ENCODE measurements at regions not wholly inside any gene's neighbourhood (a gene's known extent, or its start where the extent isn't known, plus 50 kb on each side); places are given as distances from the start of the nearest gene placed in this dataset.
"Not testable (repeated sequence)": the region's sequence is repeated elsewhere in the genome, so short reads cannot be mapped to it uniquely, and the experiment has no call there.

DNA sequence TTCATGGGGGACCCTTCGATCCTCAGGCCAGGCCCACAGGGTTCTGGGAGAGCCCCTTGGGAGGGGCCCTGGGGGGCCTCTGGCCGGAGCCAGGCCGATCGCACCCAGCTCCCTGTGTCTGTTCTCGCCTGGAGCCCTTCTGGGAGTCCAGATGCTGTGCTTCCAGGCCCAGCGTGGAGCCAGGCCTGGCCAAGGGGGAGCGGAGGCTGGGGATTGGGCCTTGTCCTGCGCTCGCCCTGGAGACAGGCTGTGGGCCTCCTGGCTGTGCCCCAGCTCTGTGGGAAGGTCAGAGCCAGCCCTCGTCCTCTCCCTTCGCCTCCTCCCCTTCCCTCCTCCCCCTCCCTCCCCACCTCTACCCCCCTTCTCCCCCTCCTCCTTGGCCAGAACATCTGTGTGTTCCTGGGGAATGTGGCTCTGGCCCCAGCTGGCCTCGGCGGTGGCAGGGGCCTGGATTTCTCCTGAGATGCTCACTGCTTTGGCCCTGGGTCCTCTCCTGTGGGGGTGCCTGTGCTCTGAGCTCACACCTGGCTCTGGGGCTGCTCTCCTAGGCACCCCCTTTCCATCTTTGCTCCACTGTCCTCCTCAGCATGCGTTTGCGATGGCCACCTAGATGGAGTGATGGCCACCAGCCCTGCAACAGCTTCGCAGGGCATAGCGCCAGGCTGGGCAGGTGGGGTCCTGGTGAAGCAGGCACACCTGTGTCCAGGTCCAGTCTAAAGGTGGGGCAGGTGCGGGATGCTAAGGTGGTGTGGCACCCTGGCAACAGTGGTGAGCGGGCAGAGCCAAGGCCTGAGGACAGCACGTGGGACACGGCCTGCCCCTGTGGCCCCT is 90.6 kb upstream of the CIBAR2 start:
- no peak for DNase-seq (ENCODE audit: low read depth in 2 of 2)

DNA sequence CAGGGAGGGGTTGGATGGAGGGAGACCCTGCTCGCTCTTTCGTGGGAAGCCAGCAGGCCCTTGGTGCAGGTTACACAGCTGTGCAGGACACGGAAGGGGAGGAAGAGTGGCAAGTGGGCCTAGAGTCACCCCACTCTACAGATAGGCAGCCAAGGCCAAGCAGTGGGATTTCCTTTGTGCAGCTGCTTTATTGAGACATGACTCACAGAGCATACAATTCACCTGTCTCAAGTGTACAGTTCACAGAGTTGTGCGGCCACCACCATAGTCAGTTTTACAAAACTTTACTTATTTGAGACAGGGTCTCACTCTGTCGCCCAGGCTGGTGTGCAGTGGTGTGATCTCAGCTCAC is 91.2 kb upstream of the CIBAR2 start:
- no peak for DNase-seq (ENCODE audit: low read depth in 2 of 2)

DNA sequence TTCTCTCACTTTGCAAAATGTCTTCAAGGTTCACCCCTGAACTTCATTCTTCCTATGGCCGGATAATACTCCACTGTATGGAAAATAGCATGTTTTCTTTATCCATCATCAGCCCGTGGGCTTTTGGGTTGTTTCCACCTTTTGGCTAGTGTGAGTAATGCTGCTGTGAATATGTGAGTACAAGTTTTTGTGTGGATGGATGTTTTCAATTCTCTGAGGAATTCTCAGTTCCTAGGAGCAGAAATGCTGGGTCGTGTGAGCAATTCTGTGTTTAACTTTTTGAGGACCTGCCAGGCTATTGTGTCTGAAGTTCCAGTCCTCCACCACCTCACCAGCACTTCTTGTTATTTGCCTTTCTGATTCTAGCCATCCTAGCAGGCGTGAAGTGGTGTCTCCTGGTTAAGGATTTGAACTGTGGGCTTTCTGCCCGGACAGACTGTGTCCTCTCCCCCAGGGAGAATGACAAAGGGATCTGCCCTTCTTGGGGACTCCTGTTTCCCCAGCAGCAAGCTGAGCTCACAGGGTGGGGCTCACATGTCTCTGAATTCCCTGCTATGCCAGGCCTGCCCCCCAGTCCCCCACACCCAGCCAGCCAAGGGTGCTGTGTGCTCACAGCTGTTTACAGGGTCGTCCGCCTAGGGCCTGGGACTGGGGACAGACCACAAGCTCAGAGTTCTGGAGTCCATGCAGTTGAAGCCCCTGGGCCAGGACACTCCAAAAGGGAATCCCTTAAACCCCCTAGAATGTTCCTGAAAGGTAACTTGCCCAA is 92.2 kb upstream of the CIBAR2 start:
- DNase-seq (ENCODE audit: low read depth in 2 of 2), result no peak

DNA sequence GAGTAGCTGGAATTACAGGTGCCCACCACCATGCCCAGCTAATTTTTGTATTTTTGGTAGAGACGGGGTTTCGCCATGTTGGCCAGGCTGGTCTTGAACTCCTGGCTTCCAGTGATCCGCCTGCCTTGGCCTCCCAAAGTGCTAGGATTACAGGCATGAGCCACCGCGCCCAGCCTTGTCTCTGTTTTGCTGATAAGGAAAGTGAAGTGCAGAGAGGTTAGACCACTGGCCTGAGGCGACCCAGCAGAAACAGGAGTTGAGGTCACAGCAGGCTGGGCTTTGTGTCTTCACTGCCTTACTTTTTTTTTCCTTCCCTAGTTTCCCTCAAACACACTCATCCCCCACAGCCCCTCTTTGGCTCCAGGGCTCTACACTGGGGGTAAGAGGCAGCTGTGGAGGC is 93.0 kb upstream of the CIBAR2 start:
- DNase-seq (ENCODE audit: low read depth in 2 of 2), result not testable (repeated sequence)

DNA sequence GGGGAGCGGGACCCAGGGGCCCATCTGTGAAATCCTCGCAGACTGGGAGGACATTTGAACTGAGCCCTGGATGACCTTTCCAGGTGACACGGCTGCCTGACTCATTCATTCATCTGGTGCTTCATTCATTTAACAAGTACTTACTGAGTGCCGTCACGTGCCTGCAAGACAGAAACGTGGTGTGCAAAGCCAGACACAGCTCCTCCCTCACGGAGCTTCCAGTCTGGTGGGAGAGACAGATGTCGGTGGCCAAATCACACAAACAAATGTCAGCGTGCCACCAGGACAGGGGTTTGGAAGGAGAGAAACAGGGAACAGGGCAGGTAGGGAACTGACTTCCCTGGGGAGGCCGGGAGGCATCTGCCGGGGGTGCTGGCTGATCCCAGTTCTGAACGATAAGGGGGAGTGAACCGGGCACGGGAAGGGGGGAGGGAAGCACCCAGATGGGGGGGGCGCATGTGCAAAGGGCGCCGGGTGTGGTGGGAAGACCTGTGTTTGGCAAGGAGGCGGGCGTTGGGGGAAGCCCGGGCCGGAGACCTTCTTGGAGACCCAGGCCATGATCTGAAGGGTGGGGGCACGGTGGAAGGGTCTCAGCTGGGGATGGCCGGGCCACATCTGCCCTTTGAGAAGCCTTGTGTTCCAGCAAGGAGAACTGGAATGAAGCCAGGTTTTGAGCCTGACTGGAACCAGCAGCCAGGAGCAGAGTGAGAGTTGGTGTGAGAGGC is 93.6 kb upstream of the CIBAR2 start:
- DNase-seq (ENCODE audit: low read depth in 2 of 2), result no peak

DNA sequence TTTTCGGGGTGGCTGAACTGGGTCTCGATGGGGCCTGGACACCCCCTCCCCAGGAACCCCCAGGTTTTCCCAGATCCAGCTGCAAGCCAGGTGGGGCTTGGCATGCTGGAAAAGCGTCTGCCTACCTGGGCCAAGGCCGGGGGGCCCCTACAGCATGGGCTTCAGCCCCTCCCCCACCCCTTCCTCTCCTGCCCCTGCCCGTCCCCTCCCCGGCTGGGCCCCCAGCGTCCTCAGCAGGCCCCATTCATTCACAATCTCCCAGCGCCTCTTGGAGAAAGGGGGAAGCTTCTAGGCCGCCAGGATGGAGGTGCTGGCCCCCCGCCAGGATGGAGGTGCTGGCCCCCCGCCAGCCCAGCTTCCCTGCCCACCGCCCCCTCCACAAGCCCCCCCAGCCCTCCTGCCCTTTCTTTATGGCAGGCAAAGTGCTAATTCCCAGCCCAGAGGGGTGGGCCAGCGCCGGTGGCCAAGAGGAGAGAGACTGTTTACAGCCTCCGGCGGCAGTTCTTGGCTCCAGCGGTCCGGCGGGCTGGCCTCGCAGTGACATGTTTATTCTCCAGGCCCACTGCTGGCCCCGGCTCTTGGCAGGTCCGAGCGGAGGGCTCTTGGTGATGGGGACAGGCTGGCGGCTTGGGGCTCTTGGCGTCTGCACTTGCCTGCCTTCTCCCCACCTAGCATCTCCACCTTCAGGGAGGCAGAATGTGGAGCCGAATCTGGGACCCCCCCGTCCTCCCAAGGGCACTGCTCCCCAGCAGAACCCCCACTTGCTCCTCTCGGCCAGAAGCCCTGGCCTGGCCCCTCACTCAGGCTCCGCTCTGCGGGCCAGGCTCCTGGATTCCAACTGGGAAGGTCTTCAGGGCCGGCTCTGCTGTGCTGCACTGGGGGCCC is 94.4 kb upstream of the CIBAR2 start:
- no peak for DNase-seq (ENCODE audit: low read depth in 2 of 2)

DNA sequence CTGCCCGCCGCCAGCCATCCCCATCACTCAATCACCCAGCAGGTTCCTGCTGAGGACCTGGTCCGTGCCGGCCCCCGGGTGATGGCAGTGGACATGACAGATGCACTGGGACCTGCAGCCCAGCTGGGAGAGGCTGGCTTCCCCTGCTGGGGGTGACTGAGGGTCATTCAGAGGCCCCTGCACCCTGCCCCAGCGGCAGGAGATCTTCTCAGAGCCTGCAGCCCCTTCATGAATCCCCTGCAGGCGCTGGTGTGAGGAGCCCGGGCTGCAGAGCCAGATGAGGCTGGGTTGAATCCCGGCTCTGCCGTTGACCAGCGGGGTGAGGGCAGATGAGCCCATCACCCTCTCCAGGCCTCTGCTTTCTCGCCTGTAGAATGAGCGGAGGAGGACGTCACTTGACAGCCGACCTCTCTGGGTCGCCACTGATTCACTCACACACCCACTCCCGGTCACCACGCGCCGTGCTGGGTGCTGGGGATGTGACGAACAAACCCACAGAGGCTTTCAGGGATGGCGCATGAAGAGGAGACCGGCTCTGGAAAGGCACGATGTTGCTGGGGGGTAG is 95.2 kb upstream of the CIBAR2 start:
- DNase-seq (ENCODE audit: low read depth in 2 of 2), result no peak

DNA sequence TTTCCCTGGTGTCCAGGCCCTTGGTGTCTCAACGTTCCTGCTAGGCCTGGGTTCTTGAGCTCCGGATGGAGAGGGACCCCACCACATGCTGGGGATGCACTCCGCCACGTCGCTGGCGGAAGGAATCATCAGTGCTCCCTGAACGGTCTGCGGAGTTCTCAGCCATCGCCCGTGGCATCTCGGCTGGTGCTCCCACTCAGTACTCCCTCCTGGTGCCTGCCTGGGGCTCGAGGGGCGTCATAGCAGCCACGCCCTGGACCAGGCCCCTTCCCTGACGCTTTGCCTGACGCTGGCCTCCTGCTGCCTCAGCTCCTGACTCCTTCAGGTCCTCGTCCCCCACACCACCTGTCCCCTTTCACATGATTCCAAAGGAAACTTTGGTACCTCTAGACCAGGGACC is 95.9 kb upstream of the CIBAR2 start:
- no peak for DNase-seq (ENCODE audit: low read depth in 2 of 2)

DNA sequence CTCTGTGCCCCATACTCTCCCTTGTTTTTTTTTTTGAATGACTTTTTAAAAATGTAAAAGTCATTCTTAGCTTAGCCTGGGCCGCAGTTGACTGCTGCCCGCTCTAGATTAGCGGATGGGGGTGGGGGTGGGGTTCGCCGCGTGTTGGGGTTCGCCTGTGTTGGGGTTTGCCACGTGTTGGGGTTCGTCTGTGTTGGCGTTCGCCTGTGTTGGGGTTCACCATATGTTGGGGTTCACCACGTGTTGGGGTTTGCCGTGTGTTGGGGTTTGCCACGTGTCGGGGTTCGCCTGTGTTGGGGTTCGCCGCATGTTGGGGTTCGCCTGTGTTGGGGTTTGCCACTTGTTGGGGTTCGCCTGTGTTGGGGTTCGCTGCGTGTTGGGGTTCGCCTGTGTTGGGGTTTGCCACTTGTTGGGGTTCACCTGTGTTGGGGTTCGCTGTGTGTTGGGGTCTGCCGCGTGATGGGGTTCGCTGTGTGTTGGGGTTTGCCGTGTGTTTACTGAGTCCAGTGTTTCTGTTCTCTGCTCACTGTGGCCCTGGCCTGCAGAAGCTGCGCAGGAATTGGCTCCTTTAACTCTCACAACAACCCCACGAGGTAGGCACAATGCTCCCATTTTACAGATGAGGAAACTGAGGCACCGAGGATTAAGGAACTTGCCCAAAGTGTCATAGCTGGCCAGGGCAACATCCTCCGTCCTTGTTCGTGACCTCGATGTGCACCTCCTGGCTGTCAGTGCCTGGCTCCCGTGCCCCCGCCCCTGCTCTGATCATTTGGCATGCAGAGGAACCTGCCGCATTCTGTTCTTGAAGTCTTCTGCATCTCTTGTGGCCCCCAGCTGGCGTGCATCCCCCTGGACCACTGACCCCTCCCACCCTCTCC is 96.6 kb upstream of the CIBAR2 start:
- no peak for DNase-seq (ENCODE audit: low read depth in 2 of 2)

DNA sequence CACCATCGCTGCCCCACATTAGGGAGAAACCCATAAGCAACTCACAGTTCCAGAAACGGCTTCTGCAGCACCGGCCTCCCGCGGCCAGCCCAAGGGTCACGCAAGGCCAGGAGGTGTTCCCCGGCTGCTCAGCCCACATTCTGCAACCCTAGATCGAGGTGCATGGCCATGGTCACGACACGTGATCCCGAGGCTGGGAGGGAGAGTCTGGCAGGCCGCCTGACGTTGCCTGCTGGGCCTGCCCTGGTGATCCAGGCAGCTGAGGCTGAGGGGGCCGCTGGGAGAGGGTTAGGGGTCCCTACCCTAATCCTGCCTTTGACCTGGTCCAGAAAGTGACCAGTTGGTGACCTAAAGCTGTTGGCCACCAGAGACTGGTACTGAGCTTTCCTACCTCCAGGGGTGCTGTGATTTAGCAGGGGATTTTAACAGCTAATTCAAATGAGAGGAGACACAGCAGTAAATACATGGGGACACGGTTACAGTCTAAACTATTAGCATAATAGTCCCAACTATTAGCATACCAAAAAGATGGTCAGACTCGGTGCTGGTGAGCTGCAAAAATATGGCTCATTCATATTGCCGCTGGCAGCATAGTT is 97.4 kb upstream of the CIBAR2 start:
- no peak for DNase-seq (ENCODE audit: low read depth in 2 of 2)

DNA sequence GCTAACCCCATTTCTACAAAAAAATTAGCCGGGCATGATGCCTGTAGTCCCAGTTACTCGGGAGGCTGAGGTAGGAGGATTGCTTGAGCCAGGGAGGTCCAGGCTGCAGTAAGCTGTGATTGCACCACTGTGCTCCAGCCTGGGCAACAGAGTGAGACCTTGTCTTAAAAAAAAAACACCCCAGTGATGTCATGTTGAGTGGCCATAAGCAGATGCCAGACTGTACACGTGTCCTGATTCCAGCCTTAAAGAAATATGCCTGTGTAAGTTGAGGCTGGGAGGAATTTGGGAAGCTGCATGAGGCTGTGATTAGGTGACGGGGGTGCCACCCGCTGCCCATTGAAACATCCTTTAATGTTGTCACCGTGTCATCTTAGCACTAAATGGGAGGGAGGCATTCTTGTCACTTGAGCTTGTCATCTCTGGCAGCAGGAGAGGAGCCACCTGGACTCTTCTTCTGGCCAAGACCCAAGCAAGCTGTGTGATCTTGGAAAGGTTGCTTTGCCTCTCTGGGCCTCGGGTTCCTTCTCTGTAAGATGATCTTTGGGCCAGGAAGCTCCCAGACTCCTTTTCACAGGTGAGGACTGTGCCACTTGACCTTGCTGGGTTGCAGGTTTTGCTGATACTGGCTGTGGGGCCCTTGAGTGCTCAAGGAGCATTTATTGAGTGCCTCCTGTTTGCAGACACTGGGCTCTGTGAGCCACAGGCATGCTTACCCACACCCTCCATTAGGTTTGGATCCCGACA is 98.3 kb upstream of the CIBAR2 start:
- no peak for DNase-seq (ENCODE audit: low read depth in 2 of 2)

DNA sequence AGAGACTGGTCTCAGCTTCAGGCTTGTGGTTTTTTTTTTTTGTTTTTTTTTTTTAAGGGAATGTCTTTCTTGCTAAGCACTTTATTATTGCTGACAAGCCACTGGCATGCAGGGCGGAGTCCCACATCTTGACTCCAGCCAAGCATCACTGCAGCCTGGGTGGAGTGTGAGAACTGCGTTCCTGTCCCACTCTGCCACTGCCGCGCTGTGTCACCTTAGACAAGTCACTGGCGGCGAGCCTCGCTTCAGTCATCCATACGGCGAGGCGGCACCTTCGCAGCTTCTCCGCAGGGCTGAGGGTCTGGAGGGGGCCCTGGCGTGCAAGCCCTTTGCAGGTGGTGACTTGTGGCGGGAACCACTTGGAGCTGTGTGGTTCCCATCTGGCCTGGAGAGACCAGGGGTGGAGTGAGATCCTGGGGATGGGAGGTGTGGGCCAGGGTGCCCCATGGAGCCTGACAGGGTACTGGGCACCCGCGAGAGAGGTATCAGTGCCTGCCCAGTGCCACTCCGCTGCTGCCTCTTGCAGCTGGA is 99.1 kb upstream of the CIBAR2 start:
- DNase-seq (ENCODE audit: low read depth in 2 of 2), result no peak

DNA sequence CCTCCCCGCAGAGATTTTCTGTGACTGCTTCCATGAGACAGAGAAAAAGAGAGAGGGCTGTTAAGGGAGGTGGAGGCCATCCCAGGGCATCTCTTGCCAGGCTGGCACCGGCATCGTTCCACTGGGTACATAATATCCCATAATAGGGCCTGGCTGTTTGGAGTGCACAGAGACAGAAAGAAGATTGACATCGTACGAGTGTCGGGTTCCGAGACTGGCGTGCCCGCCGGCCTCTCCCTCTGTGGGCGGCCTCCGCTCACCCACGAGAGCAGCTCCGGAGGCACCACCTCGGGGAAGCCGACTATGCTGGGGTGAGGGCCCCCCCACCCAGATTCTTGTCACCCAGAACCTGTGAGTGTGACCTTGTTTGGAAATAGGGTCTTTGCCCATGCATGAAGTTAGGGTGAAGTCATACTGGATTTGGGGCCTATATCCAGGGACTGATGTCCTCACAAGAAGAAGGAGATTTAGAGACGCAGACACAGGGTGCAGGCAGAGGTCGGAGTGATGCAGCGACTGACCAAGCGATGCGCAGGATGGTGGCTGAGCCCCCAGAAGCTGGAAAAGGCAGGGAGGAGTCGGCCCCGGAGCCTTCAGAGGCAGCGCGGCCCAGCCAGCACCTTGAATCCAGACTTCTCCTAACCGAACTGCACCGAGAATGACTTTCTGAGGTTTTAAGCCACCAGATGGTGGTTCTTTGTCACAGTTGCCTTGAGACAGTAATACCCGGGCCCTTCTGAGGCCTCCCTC is 101.8 kb upstream of the CIBAR2 start:
- DNase-seq (ENCODE audit: low read depth in 2 of 2), result no peak

DNA sequence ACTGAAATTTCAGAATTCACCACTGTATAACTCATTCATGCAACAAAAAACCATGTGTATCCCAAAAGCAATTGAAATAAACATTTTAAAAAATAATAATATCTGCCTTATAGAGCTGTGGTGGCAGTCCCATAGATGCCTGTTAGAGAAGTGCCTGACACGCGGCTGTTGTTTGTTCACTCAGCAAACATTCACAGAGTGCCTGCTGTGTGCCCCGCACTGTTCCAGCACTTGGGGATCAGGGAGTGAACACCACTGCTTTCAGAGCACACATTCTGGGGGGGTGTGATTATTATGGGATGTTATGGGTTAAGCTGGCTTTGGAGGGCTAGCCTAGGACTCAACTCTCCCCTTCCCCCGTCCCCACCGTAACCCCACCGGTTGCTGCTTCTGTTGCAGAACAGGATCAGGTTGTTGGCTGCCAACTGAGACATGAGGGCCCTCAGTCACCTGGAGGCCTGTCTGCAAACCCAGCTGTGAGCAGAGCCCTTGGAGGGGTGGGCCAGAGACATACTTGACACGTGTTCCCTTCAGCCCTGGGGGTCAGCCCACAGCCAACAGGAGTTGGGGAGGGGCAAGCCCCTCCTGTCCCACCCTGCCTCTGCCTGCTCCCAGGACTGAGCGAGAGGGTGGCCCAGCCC is 103.3 kb upstream of the CIBAR2 start:
- no peak for DNase-seq (ENCODE audit: low read depth in 2 of 2)

DNA sequence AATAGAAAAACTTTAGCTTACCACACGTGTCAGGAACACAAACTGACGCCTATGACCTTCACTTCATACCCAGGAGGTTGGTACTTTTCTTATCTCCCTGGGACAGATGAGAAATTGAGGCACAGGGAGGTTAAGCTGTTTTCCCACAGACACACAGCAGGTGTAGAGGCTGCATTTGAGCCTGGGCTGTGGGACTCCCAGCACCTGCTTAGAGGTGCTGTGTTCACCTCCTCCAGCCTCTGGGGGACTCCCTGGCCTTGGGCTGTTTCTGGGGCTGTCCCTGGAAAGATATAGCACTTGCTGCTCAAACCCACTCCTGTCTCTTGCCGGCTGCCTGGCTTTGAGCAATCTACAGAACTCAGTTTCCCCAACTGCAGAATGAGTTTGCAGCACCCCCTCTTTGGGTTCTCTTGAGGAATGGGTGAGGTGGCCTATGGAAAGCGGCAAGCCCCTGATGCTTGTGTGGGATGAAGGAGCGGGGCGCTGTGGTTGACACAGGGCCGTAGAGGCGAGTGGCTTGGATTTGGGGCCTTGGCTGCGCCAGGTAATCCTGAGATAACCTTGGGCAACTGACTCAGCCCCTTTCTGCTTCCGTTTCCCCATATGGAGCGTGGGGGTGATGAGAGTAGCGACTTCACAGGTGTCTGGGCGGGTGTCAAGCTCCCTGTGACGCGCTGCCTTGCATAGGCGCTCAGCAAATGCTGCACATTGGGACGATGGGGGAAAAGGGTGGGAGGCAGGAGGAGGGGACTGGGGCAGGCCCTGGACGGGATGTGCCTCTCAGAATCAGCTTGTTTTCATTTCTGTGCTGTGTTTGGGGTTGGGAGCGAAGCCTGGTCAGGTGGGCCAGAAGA is 104.5 kb upstream of the CIBAR2 start:
- DNase-seq (ENCODE audit: low read depth in 2 of 2), result no peak

DNA sequence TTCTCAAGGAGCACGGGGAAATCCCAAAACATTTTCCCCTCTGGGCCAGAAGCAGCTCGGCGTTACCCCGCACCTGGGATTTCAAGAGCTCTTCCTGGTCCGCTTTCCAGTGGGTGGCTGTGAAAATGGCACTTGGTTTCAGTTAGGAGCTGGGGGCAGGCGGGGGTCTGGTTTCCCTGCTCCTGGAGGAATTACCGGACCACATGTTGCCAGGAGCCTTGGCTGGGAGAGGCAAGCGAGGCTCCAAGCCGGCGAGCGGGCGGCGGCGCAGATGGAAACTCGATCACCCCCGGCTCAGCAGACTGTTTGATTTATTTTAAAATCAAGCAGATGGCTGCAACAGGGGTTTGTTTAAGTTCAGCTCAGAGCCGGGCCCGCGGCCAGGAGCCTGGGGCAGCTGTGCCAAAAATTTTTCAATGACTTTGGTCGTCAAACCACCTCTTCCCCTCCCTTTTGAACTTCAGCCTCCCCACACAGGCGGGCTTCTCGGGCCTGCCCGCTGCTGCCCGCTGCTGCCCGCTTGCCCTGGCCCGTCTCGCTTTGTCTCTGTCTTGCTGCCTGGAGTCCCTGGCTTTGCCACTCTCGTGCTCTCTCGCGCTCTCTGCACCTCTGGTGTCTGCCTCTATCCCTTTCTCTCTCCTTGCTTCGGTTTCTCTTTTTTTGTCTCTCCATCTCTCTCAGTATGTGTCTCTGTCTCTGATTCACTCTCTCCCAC is 108.0 kb upstream of the CIBAR2 start:
- no peak for DNase-seq (ENCODE audit: low read depth in 2 of 2)

Data from activated CD4-positive, alpha-beta T cell treated with anti-CD3 and anti-CD28 coated beads for 24 hours (primary cell).